IMR-90 (cell line): ENCODE measurements at regions not wholly inside any gene's neighbourhood (a gene's known extent, or its start where the extent isn't known, plus 50 kb on each side); places are given as distances from the start of the nearest gene placed in this dataset.

ENCODE experiments used
- ATAC-seq: fragments of 200-7000 bp; cut with Tn5 transposase; 2 replicates; pipeline ENCODE4 v1.9.1; 2020; ENCODE audit warnings: low read depth, mild to moderate bottlenecking, moderate library complexity
- BruUV-seq: library from RNA; stranded (reverse); fragments of 400-500 nt; replicated peaks from 2 replicates; lab custom pipeline; 2021; lab: Mats Ljungman, UMichigan
- CTCF ChIA-PET: fragments of 300-600 bp; formaldehyde crosslinking; extraction: SDS; loops from one replicate; lab custom pipeline; 2021; ENCODE audit warnings: antibody characterized with exemption; lab: Yijun Ruan, JAX
- POLR2A ChIA-PET: fragments of 300-600 bp; sonication (Branson Sonifier 250); formaldehyde crosslinking; loops from one replicate; lab custom pipeline; 2022; ENCODE audit warnings: antibody characterized with exemption; ENCODE audit not compliant: unreplicated experiment; lab: Charles Lee
- DNase-seq: peaks from one replicate; pipeline ENCODE4 v3.0.0; 2013
- H2AFZ ChIP-seq: replicated peaks from 2 replicates; pipeline ENCODE3; 2013; ENCODE audit warnings: low read length, mild to moderate bottlenecking; ENCODE audit not compliant: poor library complexity
- H2AK5ac ChIP-seq: 2 replicates; pipeline ENCODE4 v1.6.1; 2013; ENCODE audit warnings: low read depth, low read length, inconsistent platforms
- H2AK9ac ChIP-seq: replicated peaks from 2 replicates; pipeline ENCODE3; 2013; ENCODE audit warnings: mild to moderate bottlenecking, low read depth, low read length, moderate library complexity; ENCODE audit not compliant: poor library complexity
- H2BK120ac ChIP-seq: 2 replicates; pipeline ENCODE4 v1.6.1; 2013; ENCODE audit warnings: low read depth, low read length, inconsistent platforms
- H2BK15ac ChIP-seq: 3 replicates; pipeline ENCODE4 v1.6.1; 2013; ENCODE audit warnings: low read depth, low read length, inconsistent platforms
- H2BK20ac ChIP-seq: 2 replicates; pipeline ENCODE4 v1.6.1; 2013; ENCODE audit warnings: low read depth, mild to moderate bottlenecking, inconsistent platforms, low read length, moderate library complexity
- H2BK5ac ChIP-seq: 2 replicates; pipeline ENCODE4 v1.6.1; 2013; ENCODE audit warnings: mild to moderate bottlenecking, low read depth, low read length, inconsistent platforms; ENCODE audit not compliant: poor library complexity, severe bottlenecking
- H3K14ac ChIP-seq: replicated peaks from 2 replicates; pipeline ENCODE4 v1.6.1; 2013; ENCODE audit warnings: low read depth, low read length, inconsistent platforms
- H3K18ac ChIP-seq: 2 replicates; pipeline ENCODE4 v1.6.1; 2013; ENCODE audit warnings: low read depth, low read length, control low read depth
- H3K23ac ChIP-seq: 2 replicates; pipeline ENCODE4 v1.6.1; 2013; ENCODE audit warnings: low read depth, low read length, inconsistent platforms
- H3K27ac ChIP-seq: 2 replicates; pipeline ENCODE4 v1.5.1; 2013; ENCODE audit warnings: mild to moderate bottlenecking, control low read depth, low read length; ENCODE audit not compliant: insufficient read depth
- H3K27me3 ChIP-seq: 2 replicates; pipeline ENCODE4 v1.6.1; 2013; ENCODE audit warnings: low read length; ENCODE audit not compliant: control insufficient read depth, insufficient read depth
- H3K36me3 ChIP-seq: 2 replicates; pipeline ENCODE4 v1.6.1; 2013; ENCODE audit warnings: low read length, mixed read lengths; ENCODE audit not compliant: control insufficient read depth, insufficient read depth
- H3K4ac ChIP-seq: 2 replicates; pipeline ENCODE4 v1.6.1; 2013; ENCODE audit warnings: low read depth, low read length, inconsistent platforms
- H3K4me1 ChIP-seq: 2 replicates; pipeline ENCODE4 v1.6.1; 2013; ENCODE audit warnings: low read length, mixed read lengths; ENCODE audit not compliant: control insufficient read depth, insufficient read depth
- H3K4me2 ChIP-seq: 2 replicates; pipeline ENCODE4 v1.6.1; 2013; ENCODE audit warnings: low read depth, mild to moderate bottlenecking, control low read depth, low read length, moderate library complexity
- H3K4me3 ChIP-seq: 2 replicates; pipeline ENCODE4 v1.5.1; 2013; ENCODE audit warnings: low read depth, mild to moderate bottlenecking, control low read depth, low read length, moderate library complexity; ENCODE audit not compliant: insufficient read depth
- H3K56ac ChIP-seq: 2 replicates; pipeline ENCODE4 v1.6.1; 2013; ENCODE audit warnings: low read length, inconsistent platforms; ENCODE audit not compliant: insufficient read depth; ENCODE audit errors: extremely low read depth
- H3K79me1 ChIP-seq, 2 experiments: 2 replicates each; pipeline ENCODE4 v1.6.1; 2013; ENCODE audit warnings: low read length in 2 of 2, inconsistent platforms in 1 of 2, low read depth in 1 of 2
- H3K9ac ChIP-seq: 2 replicates; pipeline ENCODE4 v1.6.1; 2013; ENCODE audit warnings: low read depth, low read length, control low read depth
- H3K9me1 ChIP-seq: 2 replicates; pipeline ENCODE4 v1.6.1; 2013; ENCODE audit warnings: low read length, inconsistent platforms; ENCODE audit not compliant: insufficient read depth
- H3K9me3 ChIP-seq: 2 replicates; pipeline ENCODE4 v1.6.1; 2013; ENCODE audit warnings: low read length; ENCODE audit not compliant: control insufficient read depth, insufficient read depth
- H4K20me1 ChIP-seq: 2 replicates; pipeline ENCODE4 v1.6.1; 2013; ENCODE audit warnings: low read length, inconsistent platforms; ENCODE audit not compliant: insufficient read depth
- H4K5ac ChIP-seq: 2 replicates; pipeline ENCODE4 v1.6.1; 2013; ENCODE audit warnings: mild to moderate bottlenecking, low read depth, low read length, control low read depth
- H4K8ac ChIP-seq, 2 experiments: 2 replicates each; pipeline ENCODE4 v1.6.1; 2013; ENCODE audit warnings: low read depth in 2 of 2, low read length in 2 of 2, control low read depth in 1 of 2, inconsistent platforms in 1 of 2
- H4K91ac ChIP-seq: 2 replicates; pipeline ENCODE4 v1.6.1; 2013; ENCODE audit warnings: low read depth, low read length, inconsistent platforms; ENCODE audit not compliant: insufficient read depth
- POLR2A ChIP-seq: IDR thresholded peaks from 2 replicates; pipeline ENCODE4 v1.6.1; 2012; ENCODE audit warnings: mild to moderate bottlenecking, low read depth, low read length
- RCOR1 ChIP-seq: IDR thresholded peaks from 2 replicates; pipeline ENCODE4 v1.6.1; 2012; ENCODE audit warnings: mild to moderate bottlenecking, low read length, improper control_type of control experiment; ENCODE audit not compliant: insufficient replicate concordance
- SMC3 ChIP-seq: fragments of 150-350 bp; IDR thresholded peaks from 2 replicates; pipeline ENCODE4 v1.6.1; 2016; ENCODE audit warnings: low read depth, mild to moderate bottlenecking, antibody characterized with exemption, low read length, moderate library complexity
- WGBS, 2 experiments: methylation state at CpG; one replicate each; pipeline versions ENCODE4 v1.1.5 to v1.1.7; 2013; ENCODE audit warnings: missing lambda C conversion rate in 2 of 2; ENCODE audit not compliant: insufficient read length in 1 of 2; ENCODE audit errors: extremely low coverage in 2 of 2; 5-methylcytosine and 5-hydroxymethylcytosine counted together
- dilution Hi-C: fragments of 300-500 bp; cut with HindIII; formaldehyde crosslinking; loops from one replicate; pipeline ENCODE4 v1.14.3; 2018; ENCODE audit warnings: low sequenced_read_pairs; ENCODE audit not compliant: unreplicated experiment
- in situ Hi-C: fragments of 300-500 bp; cut with MboI; formaldehyde crosslinking; loops from 3 replicates; pipeline ENCODE4 v1.14.3; 2019; ENCODE audit warnings: low sequenced_read_pairs, inconsistent platforms, mixed read lengths
- intact Hi-C: fragments of 100-400 bp; cut with micrococcal nuclease; formaldehyde crosslinking; loops from 2 replicates; pipeline ENCODE4 v1.10.0; 2022
- TF ChIP-seq, protein P1 (sequence below): fragments of 150-350 bp; IDR thresholded peaks from 2 replicates; pipeline ENCODE4 v1.6.1; 2017; ENCODE audit warnings: mild to moderate bottlenecking, antibody characterized with exemption, low read length, low read depth
- TF ChIP-seq, protein P2 (sequence below): fragments of 150-350 bp; IDR thresholded peaks from 2 replicates; pipeline ENCODE4 v1.6.1; 2016; ENCODE audit warnings: low read depth, mild to moderate bottlenecking, low read length, moderate library complexity, borderline replicate concordance

DNA sequence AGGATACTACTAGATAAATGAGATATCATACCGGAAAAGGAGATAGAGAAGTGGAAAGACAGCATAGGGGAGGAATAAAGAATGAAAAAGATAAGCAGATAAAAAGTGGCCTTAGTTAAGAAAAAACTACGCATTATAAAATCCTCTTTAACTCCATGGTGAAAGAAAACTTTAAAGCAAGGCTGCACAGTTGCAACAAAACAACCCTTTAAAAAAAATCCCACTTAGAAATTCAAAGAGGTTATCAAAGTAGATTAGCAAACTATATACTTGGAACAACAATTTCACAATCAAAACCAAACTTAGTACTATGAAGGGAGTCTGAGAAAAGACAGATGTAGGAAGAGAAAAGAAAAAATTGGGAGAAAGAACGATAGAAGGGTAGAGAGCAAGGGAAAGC, 133.4 kb upstream of the OSR1 start:
- CTCF ChIA-PET = no interaction called here
- H3K4me2 ChIP-seq = no peak overlapping the region

More for the DNA sequence above, 133.4 kb upstream of the OSR1 start:
- POLR2A ChIA-PET = no interaction called here
- Histone ChIP-seq H3K27ac (no peak overlapping the region), H2BK5ac (no peak overlapping the region), H3K9me1 (no peaks in the 10 kb centered on the region), H2BK20ac (no peak overlapping the region), H3K9me3 (no peaks in the 10 kb centered on the region), H3K27me3 (peaks cover 7% of the 10 kb centered on the region), H3K36me3 (no peaks in the 10 kb centered on the region), H2AK9ac (no peak overlapping the region), H3K4ac (no peak overlapping the region), H3K9ac (no peak overlapping the region), H3K14ac (no peak overlapping the region), H3K18ac (no peak overlapping the region), H4K5ac (no peak overlapping the region), H2BK15ac (no peak overlapping the region), H3K23ac (no peak overlapping the region), H4K8ac (no peak overlapping the region), H2BK120ac (no peak overlapping the region), H3K56ac (no peak overlapping the region), H3K4me3 (no peak overlapping the region), H2AFZ (no peak overlapping the region), H2AK5ac (no peak overlapping the region), H3K4me1 (no peaks in the 10 kb centered on the region), H4K91ac (no peak overlapping the region), H3K79me1 (no peaks in the 10 kb centered on the region), H4K20me1 (no peaks in the 10 kb centered on the region)
- in situ Hi-C loops (no loop called here), intact Hi-C loops (no loop called here), dilution Hi-C loops (no loop called here)
- BruUV-seq = no TSS peak
- TF ChIP-seq, protein P1, sequence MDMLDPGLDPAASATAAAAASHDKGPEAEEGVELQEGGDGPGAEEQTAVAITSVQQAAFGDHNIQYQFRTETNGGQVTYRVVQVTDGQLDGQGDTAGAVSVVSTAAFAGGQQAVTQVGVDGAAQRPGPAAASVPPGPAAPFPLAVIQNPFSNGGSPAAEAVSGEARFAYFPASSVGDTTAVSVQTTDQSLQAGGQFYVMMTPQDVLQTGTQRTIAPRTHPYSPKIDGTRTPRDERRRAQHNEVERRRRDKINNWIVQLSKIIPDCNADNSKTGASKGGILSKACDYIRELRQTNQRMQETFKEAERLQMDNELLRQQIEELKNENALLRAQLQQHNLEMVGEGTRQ = no peak
- TF ChIP-seq POLR2A (no peak), RCOR1 (no peak), SMC3 (no peak)
- TF ChIP-seq, protein P2, sequence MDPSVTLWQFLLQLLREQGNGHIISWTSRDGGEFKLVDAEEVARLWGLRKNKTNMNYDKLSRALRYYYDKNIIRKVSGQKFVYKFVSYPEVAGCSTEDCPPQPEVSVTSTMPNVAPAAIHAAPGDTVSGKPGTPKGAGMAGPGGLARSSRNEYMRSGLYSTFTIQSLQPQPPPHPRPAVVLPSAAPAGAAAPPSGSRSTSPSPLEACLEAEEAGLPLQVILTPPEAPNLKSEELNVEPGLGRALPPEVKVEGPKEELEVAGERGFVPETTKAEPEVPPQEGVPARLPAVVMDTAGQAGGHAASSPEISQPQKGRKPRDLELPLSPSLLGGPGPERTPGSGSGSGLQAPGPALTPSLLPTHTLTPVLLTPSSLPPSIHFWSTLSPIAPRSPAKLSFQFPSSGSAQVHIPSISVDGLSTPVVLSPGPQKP = no peak
- no peak for ATAC-seq
- WGBS, 2 experiments = no CpG with 5 or more reads among the region's 3 CpGs
- DNase-seq = no peak
